Tibial nerve (tissue), 4 donors: ENCODE measurements at regions not wholly inside any gene's neighbourhood (a gene's known extent, or its start where the extent isn't known, plus 50 kb on each side); places are given as distances from the start of the nearest gene placed in this dataset.

Experiments
- EP300 ChIP-seq, 2 donors: sonication (generic); formaldehyde crosslinking; IDR thresholded peaks; one replicate each; pipeline ENCODE4 v1.6.1; 2017; ENCODE audit warnings: antibody characterized with exemption in 2 of 2, mild to moderate bottlenecking in 1 of 2
- POLR2A ChIP-seq, 2 donors: fragments of 450-650 bp; IDR thresholded peaks; one replicate each; pipeline ENCODE4 v1.6.1; 2017; ENCODE audit warnings: antibody characterized with exemption in 2 of 2, mild to moderate bottlenecking in 2 of 2, moderate library complexity in 2 of 2
- TF ChIP-seq, protein P1 (sequence below), 5 experiments: fragments of 200-600 bp in 3 of 5; fragments of 450-650 bp in 2 of 5; sonication (generic) in 3 of 5; IDR thresholded peaks; one replicate each; pipeline ENCODE4 v1.5.1; 2016 to 2019; ENCODE audit warnings: antibody characterized with exemption in 5 of 5, mild to moderate bottlenecking in 3 of 5, moderate library complexity in 2 of 5

GRCh38 chr2:223260681-223261080, 208.7 kb downstream of the KCNE4 start:
- TF ChIP-seq POLR2A (IDR thresholded peaks at IDR 0.05), result no peak
- TF ChIP-seq, protein P1, sequence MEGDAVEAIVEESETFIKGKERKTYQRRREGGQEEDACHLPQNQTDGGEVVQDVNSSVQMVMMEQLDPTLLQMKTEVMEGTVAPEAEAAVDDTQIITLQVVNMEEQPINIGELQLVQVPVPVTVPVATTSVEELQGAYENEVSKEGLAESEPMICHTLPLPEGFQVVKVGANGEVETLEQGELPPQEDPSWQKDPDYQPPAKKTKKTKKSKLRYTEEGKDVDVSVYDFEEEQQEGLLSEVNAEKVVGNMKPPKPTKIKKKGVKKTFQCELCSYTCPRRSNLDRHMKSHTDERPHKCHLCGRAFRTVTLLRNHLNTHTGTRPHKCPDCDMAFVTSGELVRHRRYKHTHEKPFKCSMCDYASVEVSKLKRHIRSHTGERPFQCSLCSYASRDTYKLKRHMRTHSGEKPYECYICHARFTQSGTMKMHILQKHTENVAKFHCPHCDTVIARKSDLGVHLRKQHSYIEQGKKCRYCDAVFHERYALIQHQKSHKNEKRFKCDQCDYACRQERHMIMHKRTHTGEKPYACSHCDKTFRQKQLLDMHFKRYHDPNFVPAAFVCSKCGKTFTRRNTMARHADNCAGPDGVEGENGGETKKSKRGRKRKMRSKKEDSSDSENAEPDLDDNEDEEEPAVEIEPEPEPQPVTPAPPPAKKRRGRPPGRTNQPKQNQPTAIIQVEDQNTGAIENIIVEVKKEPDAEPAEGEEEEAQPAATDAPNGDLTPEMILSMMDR (IDR thresholded peaks at IDR 0.05), result no peak
- no peak for TF ChIP-seq EP300 (IDR thresholded peaks at IDR 0.05)
